Fibroblast of the aortic adventitia (primary cell): ENCODE measurements at regions not wholly inside any gene's neighbourhood (a gene's known extent, or its start where the extent isn't known, plus 50 kb on each side); places are given as distances from the start of the nearest gene placed in this dataset.

Experiments used
- DNase-seq: peaks from one replicate; pipeline ENCODE4 v3.0.0-alpha.2; 2010; ENCODE audit warnings: low read depth
- H3K4me3 ChIP-seq: 2 replicates; pipeline ENCODE4 v1.5.1; 2011; ENCODE audit warnings: low read depth, mild to moderate bottlenecking, control low read depth, low read length, moderate library complexity
- CTCF ChIP-seq: IDR thresholded peaks from 2 replicates; pipeline ENCODE4 v1.5.1; 2011; ENCODE audit warnings: mild to moderate bottlenecking, low read length, control low read depth, inconsistent platforms; ENCODE audit not compliant: insufficient read depth

- TF ChIP-seq CTCF, result no peak
- DNase-seq, result no peak
- H3K4me3 ChIP-seq, result no peak overlapping the region
These were observed 312.1 kb downstream of the SKIDA1 start for GRCh38 chr10:21213381-21213780.

GRCh38 chr10:21212912-21213311 lies 312.6 kb downstream of the SKIDA1 start:
- no peak for TF ChIP-seq CTCF
- no peak for DNase-seq
- H3K4me3 ChIP-seq, result no peak overlapping the region

GRCh38 chr10:21212348-21212747 lies 313.1 kb downstream of the SKIDA1 start:
- H3K4me3 ChIP-seq, result no peak overlapping the region
- TF ChIP-seq CTCF, result no peak
- no peak for DNase-seq

GRCh38 chr10:21209495-21209894 lies 312.4 kb upstream of the NEBL start:
- TF ChIP-seq CTCF, result no peak
- no peak overlapping the region for H3K4me3 ChIP-seq
- DNase-seq, result no peak

GRCh38 chr10:21208666-21209316 lies 311.7 kb upstream of the NEBL start:
- no peak for TF ChIP-seq CTCF
- DNase-seq, result no peak
- H3K4me3 ChIP-seq, result no peak overlapping the region

GRCh38 chr10:21207852-21208646 lies 310.9 kb upstream of the NEBL start:
- no peak overlapping the region for H3K4me3 ChIP-seq
- no peak for DNase-seq
- no peak for TF ChIP-seq CTCF
